GM12892 (cell line): ENCODE measurements at regions not wholly inside any gene's neighbourhood (a gene's known extent, or its start where the extent isn't known, plus 50 kb on each side); places are given as distances from the start of the nearest gene placed in this dataset.

Experiments used
- DNase-seq: peaks from one replicate; pipeline ENCODE4 v3.0.0; 2011; ENCODE audit not compliant: insufficient read length
- FAIRE-seq: peaks from 2 replicates; lab custom pipeline; 2011; peaks lifted over from hg19 to GRCh38; lab: Jason Lieb, UNC
- POLR2A ChIP-seq: IDR thresholded peaks from 2 replicates; pipeline ENCODE4 v1.6.1; 2011; ENCODE audit warnings: low read depth, low read length, control low read depth
- POLR2AphosphoS5 ChIP-seq: IDR thresholded peaks from 2 replicates; pipeline ENCODE4 v1.6.1; 2011; ENCODE audit warnings: low read depth, low read length, control low read depth
- TAF1 ChIP-seq: IDR thresholded peaks from 2 replicates; pipeline ENCODE4 v1.6.1; 2011; ENCODE audit warnings: low read depth, mild to moderate bottlenecking, control low read depth, low read length, borderline replicate concordance

- DNase-seq (no peak), FAIRE-seq (no peak)
These were observed 383.2 kb upstream of the SLC14A2 start for GRCh38 chr18:45232061-45232460.

GRCh38 chr18:45236676-45237075 is 378.6 kb upstream of the SLC14A2 start:
- DNase-seq: no peak
- FAIRE-seq: no peak
- TF ChIP-seq POLR2AphosphoS5 (no peak), POLR2A (no peak), TAF1 (no peak)

More at GRCh38 chr18:45232061-45232460, 383.2 kb upstream of the SLC14A2 start:
- TF ChIP-seq POLR2A: no peak
- TF ChIP-seq TAF1: no peak
- TF ChIP-seq POLR2AphosphoS5: no peak

GRCh38 chr18:45237343-45238098 is 377.8 kb upstream of the SLC14A2 start:
- FAIRE-seq: no peak
- no peak for TF ChIP-seq TAF1
- DNase-seq: no peak

- FAIRE-seq (no peak), DNase-seq (no peak)
- no peak for TF ChIP-seq POLR2A
- no peak for TF ChIP-seq TAF1
- TF ChIP-seq POLR2AphosphoS5: no peak
These were observed 374.0 kb upstream of the SLC14A2 start for GRCh38 chr18:45241271-45241670.

GRCh38 chr18:45241982-45242565 is 373.2 kb upstream of the SLC14A2 start:
- no peak for DNase-seq
- no peak for FAIRE-seq
- no peak for TF ChIP-seq TAF1
- TF ChIP-seq POLR2A: no peak
- TF ChIP-seq POLR2AphosphoS5: no peak

GRCh38 chr18:45243340-45244110 is 371.8 kb upstream of the SLC14A2 start:
- no peak for DNase-seq
- TF ChIP-seq POLR2A (no peak), POLR2AphosphoS5 (no peak), TAF1 (no peak)
- FAIRE-seq: no peak

GRCh38 chr18:45245091-45245511 is 370.2 kb upstream of the SLC14A2 start:
- no peak for TF ChIP-seq TAF1
- no peak for TF ChIP-seq POLR2AphosphoS5
- TF ChIP-seq POLR2A: no peak
- no peak for FAIRE-seq
- DNase-seq: no peak

GRCh38 chr18:45248240-45248903 is 366.9 kb upstream of the SLC14A2 start:
- FAIRE-seq (no peak), DNase-seq (no peak)
- TF ChIP-seq TAF1 (no peak), POLR2A (no peak), POLR2AphosphoS5 (no peak)

GRCh38 chr18:45249246-45249661 is 366.0 kb upstream of the SLC14A2 start:
- DNase-seq (no peak), FAIRE-seq (no peak)
- no peak for TF ChIP-seq POLR2A
- no peak for TF ChIP-seq POLR2AphosphoS5
- TF ChIP-seq TAF1: no peak

GRCh38 chr18:45250479-45250878 is 364.8 kb upstream of the SLC14A2 start:
- FAIRE-seq (no peak), DNase-seq (no peak)
- TF ChIP-seq POLR2AphosphoS5: no peak
- no peak for TF ChIP-seq TAF1
- no peak for TF ChIP-seq POLR2A

GRCh38 chr18:45251236-45251635 is 364.0 kb upstream of the SLC14A2 start:
- TF ChIP-seq POLR2AphosphoS5 (no peak), TAF1 (no peak), POLR2A (no peak)
- DNase-seq (no peak), FAIRE-seq (no peak)
